ENCODE measurements at regions not wholly inside any gene's neighbourhood (a gene's known extent, or its start where the extent isn't known, plus 50 kb on each side); places are given as distances from the start of the nearest gene placed in this dataset.

DNA sequence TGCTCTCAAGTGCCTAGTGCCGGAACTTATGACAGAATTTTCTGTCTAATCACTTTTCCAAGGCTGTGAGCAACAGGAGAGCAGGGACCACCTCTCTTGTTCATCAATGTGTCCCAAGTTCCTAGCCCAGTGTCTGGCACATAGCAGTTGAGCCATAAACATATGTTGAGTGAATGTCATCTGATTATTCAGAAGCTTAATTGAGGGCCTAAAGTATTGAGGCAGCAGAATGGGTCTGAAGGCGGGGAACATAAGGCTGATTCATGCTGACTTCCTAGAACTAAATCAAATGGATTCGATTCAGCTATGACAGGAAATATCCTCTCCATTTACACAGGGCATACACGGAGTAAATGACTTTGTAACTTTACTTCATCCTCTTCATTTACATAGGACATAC lies 438.0 kb upstream of the ZFHX3 start:
- TF ChIP-seq POLR2A (IDR thresholded peaks at IDR 0.05; ENCODE audit: low read length) (no peak), GATA1 (IDR thresholded peaks at IDR 0.05; ENCODE audit: low read depth, low read length) (no peak)
